Transverse colon (tissue), 4 donors: ENCODE measurements at regions not wholly inside any gene's neighbourhood (a gene's known extent, or its start where the extent isn't known, plus 50 kb on each side); places are given as distances from the start of the nearest gene placed in this dataset.

Experiments
- DNase-seq: peaks from one replicate; pipeline ENCODE4 v3.0.0-alpha.2; 2019
- H3K27ac ChIP-seq, 4 donors: fragments of 200-600 bp; sonication (generic); 2 replicates each; pipeline ENCODE4 v1.5.1; 2016 to 2018; ENCODE audit warnings: inconsistent platforms in 4 of 4
- H3K27me3 ChIP-seq: fragments of 200-600 bp; sonication (generic); 2 replicates; pipeline ENCODE4 v1.5.1; 2017; ENCODE audit warnings: inconsistent platforms
- H3K36me3 ChIP-seq, 4 donors: fragments of 200-600 bp; sonication (generic); 2 replicates each; pipeline ENCODE4 v1.5.1; 2017 to 2019; ENCODE audit warnings: inconsistent platforms in 4 of 4
- H3K4me1 ChIP-seq, 4 donors: fragments of 200-600 bp; sonication (generic); 2 replicates each; pipeline ENCODE4 v1.5.1; 2017 to 2020; ENCODE audit warnings: inconsistent platforms in 4 of 4
- H3K4me3 ChIP-seq, 4 donors: fragments of 200-600 bp; sonication (generic); 1 replicate in 1 of 4; 2 replicates in 3 of 4; pipeline versions ENCODE4 v1.5.1 to v1.6.1; 2017 to 2019; ENCODE audit warnings: inconsistent platforms in 4 of 4
- H3K9me3 ChIP-seq, 2 donors: fragments of 200-600 bp; sonication (generic); 2 replicates each; pipeline ENCODE4 v1.5.1; 2017 to 2019; ENCODE audit warnings: inconsistent platforms in 2 of 2
- EP300 ChIP-seq: sonication (generic); formaldehyde crosslinking; IDR thresholded peaks from one replicate; pipeline ENCODE4 v1.6.1; 2017; ENCODE audit warnings: antibody characterized with exemption, low read depth
- POLR2A ChIP-seq: fragments of 450-650 bp; IDR thresholded peaks from one replicate; pipeline ENCODE4 v1.6.1; 2016; ENCODE audit warnings: antibody characterized with exemption, mild to moderate bottlenecking, moderate library complexity
- POLR2AphosphoS5 ChIP-seq, 3 donors: sonication (generic); formaldehyde crosslinking; IDR thresholded peaks; one replicate each; pipeline ENCODE4 v1.6.1; 2016; ENCODE audit warnings: antibody characterized with exemption in 3 of 3
- WGBS, 2 donors: methylation state at CpG; one replicate each; pipeline ENCODE4 v1.1.5; 2018; ENCODE audit warnings: low coverage in 1 of 2; 5-methylcytosine and 5-hydroxymethylcytosine counted together
- in situ Hi-C, 4 donors: fragments of 200-750 bp; cut with MboI; loops; one replicate each; pipeline versions ENCODE4 v1.15.0 to v1.15.1; 2017; ENCODE audit warnings: low sequenced_read_pairs in 3 of 4, low pct_ligation_motif_present in 1 of 4, low pct_unique_long_range_greater_than_20kb in 1 of 4
- intact Hi-C: fragments of 100-400 bp; cut with DNase I; formaldehyde crosslinking; loops from one replicate; pipeline ENCODE4 v1.15.1; 2023; ENCODE audit warnings: low total_unique reads
- TF ChIP-seq, protein P1 (sequence below), 5 experiments: fragments of 200-600 bp in 3 of 5; fragments of 450-650 bp in 2 of 5; sonication (generic) in 3 of 5; IDR thresholded peaks; 1 replicate in 2 of 5; 2 replicates in 3 of 5; pipeline ENCODE4 v1.5.1; 2016 to 2017; ENCODE audit warnings: antibody characterized with exemption in 5 of 5, inconsistent platforms in 3 of 5, mild to moderate bottlenecking in 2 of 5, moderate library complexity in 1 of 5

GRCh38 chr6:154920495-154921200, 74.5 kb upstream of the TIAM2 start:
- TF ChIP-seq, protein P1, sequence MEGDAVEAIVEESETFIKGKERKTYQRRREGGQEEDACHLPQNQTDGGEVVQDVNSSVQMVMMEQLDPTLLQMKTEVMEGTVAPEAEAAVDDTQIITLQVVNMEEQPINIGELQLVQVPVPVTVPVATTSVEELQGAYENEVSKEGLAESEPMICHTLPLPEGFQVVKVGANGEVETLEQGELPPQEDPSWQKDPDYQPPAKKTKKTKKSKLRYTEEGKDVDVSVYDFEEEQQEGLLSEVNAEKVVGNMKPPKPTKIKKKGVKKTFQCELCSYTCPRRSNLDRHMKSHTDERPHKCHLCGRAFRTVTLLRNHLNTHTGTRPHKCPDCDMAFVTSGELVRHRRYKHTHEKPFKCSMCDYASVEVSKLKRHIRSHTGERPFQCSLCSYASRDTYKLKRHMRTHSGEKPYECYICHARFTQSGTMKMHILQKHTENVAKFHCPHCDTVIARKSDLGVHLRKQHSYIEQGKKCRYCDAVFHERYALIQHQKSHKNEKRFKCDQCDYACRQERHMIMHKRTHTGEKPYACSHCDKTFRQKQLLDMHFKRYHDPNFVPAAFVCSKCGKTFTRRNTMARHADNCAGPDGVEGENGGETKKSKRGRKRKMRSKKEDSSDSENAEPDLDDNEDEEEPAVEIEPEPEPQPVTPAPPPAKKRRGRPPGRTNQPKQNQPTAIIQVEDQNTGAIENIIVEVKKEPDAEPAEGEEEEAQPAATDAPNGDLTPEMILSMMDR (IDR thresholded peaks at IDR 0.05), result no peak
- TF ChIP-seq EP300 (no peak), POLR2AphosphoS5 (IDR thresholded peaks at IDR 0.05) (no peak), POLR2A (no peak)
- in situ Hi-C loops, result loop anchor here in 3 of 4 donors (10.0 kb wide), 2 partner anchors 254 to 324 kb away; no protein-coding TSS in a partner anchor
- H3K36me3 ChIP-seq, result no peaks in the 10 kb centered on the region
- no peaks in the 10 kb centered on the region for H3K4me1 ChIP-seq
- H3K27ac ChIP-seq, result no peak overlapping the region
- DNase-seq, result no peak
- intact Hi-C loops, result loop anchor here (10.0 kb wide), 1 partner anchor 324 kb away; no protein-coding TSS in a partner anchor
- no peaks in the 10 kb centered on the region for H3K9me3 ChIP-seq
- no peak overlapping the region for H3K4me3 ChIP-seq
- 82 to 87% methylated on average over 7 to 8 of the region's 8 CpGs for WGBS, 2 donors
- no peaks in the 10 kb centered on the region for H3K27me3 ChIP-seq

DNA sequence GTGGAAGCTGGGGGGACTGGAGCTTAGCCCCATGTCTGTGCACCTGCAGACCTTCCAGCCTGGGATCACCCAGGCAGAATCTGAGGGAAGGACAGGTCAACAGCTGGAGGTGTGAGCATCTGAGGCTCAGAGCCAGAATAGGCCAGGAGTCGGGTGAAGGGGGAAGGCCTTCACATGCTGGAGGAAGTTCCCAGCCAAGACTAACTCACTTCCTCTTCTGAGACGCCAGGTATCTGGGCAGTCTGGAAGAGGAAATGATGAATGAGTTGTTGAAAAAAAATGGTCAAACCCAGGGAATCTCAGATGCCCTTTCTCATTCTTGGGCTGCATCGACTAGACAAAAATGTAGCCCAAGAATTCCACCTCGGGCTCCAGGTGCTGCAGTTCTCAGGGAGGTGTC, 73.6 kb upstream of the TIAM2 start:
- in situ Hi-C loops, result loop anchor here in 3 of 4 donors (10.0 kb wide), 2 partner anchors 253 to 323 kb away; no protein-coding TSS in a partner anchor

DNA sequence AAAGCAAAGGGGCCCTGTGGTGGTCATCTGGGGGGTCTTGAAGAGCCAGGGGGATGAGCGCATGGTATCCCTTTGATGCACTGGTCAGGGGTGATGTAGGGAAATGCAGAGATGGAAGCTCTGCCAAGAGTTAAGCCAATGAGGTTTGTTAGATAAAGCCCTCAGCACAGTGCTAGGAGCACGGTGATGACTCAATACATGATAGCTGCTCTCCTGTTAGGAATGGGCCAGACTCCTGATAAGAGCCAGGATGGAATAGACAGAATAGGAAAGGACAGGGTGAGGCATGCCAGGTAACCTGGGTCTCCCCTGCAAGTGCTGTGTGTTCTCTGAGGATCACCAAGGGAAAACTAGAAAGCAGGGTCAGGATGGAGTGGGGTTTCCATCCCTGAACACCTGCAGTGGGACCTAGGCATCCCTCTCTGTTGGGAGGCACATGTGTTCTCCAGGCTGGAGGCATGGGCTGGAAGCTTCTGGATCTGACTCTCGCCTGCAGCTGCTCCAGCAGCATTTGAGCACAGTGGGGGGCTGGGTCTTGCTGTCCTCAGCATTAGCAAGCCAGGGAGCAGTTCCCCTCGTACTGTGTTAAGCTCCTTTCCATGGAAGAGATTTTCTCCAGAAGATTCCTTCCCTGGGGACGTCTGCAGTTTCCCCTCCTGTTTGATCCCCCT, 71.8 kb upstream of the TIAM2 start:
- WGBS, 2 donors, result 63 to 86% methylated on average over 2 to 5 of the region's 5 CpGs
- in situ Hi-C loops (loop anchor here in 3 of 4 donors (10.0 kb wide), 2 partner anchors 251 to 321 kb away; no protein-coding TSS in a partner anchor), intact Hi-C loops (loop anchor here (10.0 kb wide), 1 partner anchor 321 kb away; no protein-coding TSS in a partner anchor)

More for the DNA sequence above, 73.6 kb upstream of the TIAM2 start:
- no peaks in the 10 kb centered on the region for H3K4me1 ChIP-seq
- no peaks in the 10 kb centered on the region for H3K27me3 ChIP-seq
- no peak overlapping the region for H3K4me3 ChIP-seq
- TF ChIP-seq, protein P1 (IDR thresholded peaks at IDR 0.05), result no peak
- TF ChIP-seq POLR2AphosphoS5 (IDR thresholded peaks at IDR 0.05) (no peak), EP300 (no peak), POLR2A (no peak)
- WGBS, 2 donors, result 55 to 60% methylated on average over 3 to 4 of the region's 4 CpGs
- H3K36me3 ChIP-seq, result no peaks in the 10 kb centered on the region
- DNase-seq, result no peak
- no peaks in the 10 kb centered on the region for H3K9me3 ChIP-seq
- intact Hi-C loops, result loop anchor here (10.0 kb wide), 1 partner anchor 323 kb away; no protein-coding TSS in a partner anchor
- no peak overlapping the region for H3K27ac ChIP-seq

GRCh38 chr6:154925130-154925529, 70.0 kb upstream of the TIAM2 start:
- H3K4me1 ChIP-seq, result no peaks in the 10 kb centered on the region
- DNase-seq, result no peak
- intact Hi-C loops, result loop anchor here (5.0 to 10.0 kb wide), 2 partner anchors 247 to 320 kb away; no protein-coding TSS in a partner anchor
- no peak overlapping the region for H3K4me3 ChIP-seq
- WGBS, 2 donors, result 88% methylated on average over 8 of the region's 8 CpGs; no CpG with 5 or more reads in 1 of the 2 donors
- no peaks in the 10 kb centered on the region for H3K9me3 ChIP-seq
- in situ Hi-C loops, result loop anchor here (5.0 to 25.0 kb wide), 4 partner anchors 250 to 337 kb away; partner anchors contain the start of gene CLDN20 (in 1 of the 4)
- no peaks in the 10 kb centered on the region for H3K27me3 ChIP-seq
- TF ChIP-seq POLR2A (no peak), POLR2AphosphoS5 (IDR thresholded peaks at IDR 0.05) (no peak), EP300 (no peak)
- TF ChIP-seq, protein P1 (IDR thresholded peaks at IDR 0.05), result no peak
- H3K27ac ChIP-seq, result no peak overlapping the region
- no peaks in the 10 kb centered on the region for H3K36me3 ChIP-seq

More for the DNA sequence above, 71.8 kb upstream of the TIAM2 start:
- TF ChIP-seq EP300, result no peak
- no peak for TF ChIP-seq POLR2AphosphoS5 (IDR thresholded peaks at IDR 0.05)
- Histone ChIP-seq H3K27ac (no peak overlapping the region), H3K27me3 (no peaks in the 10 kb centered on the region), H3K4me3 (no peak overlapping the region), H3K9me3 (no peaks in the 10 kb centered on the region), H3K36me3 (no peaks in the 10 kb centered on the region), H3K4me1 (no peaks in the 10 kb centered on the region)
- DNase-seq, result no peak
